ENCODE measurements at regions not wholly inside any gene's neighbourhood (a gene's known extent, or its start where the extent isn't known, plus 50 kb on each side); places are given as distances from the start of the nearest gene placed in this dataset.

DNA sequence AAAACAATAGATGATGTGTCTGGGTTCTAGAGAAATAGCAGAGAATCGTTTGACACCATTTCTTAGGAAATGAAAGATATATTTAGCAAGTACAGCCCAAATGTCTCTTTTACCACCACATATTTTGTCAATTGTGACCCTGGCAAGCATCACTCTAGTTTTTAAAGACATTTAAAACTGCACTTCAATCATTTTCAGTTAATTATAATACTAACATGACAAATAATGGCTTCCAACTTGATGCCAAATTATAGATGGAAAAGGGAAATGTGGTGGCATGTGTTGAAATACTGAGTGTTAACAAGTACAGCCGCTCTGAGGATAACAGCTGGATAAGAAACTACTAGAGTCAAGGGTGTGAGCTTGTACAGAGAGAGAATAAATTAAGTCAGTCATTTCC is 648.9 kb downstream of the FRK start:
- H3K4me1 Mint-ChIP-seq (ENCODE audit: insufficient read depth, unreplicated experiment) = no peaks in the 10 kb centered on the region

DNA sequence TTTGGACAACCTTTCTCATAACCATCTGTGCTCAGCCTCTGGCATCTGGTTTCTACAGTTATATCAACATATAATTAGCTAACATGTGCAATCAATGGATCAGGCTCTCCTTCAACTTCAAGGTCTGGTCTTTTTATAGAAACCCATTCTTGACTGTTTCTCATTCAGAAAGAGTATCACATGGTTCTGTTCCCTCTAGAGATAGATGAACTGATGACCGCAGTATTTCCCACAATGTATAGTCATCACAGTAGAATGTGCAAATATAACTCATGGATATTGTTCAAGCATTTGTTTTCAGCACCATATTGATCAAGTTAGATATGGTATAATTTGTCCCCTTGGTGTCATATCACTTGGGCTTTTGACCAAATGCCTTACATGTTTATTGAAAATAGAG is 656.2 kb downstream of the FRK start:
- Mint-ChIP-seq H3K9me3 (ENCODE audit: unreplicated experiment) (peaks cover 6% of the 10 kb centered on the region), H3K27ac (ENCODE audit: low read depth, unreplicated experiment) (no peak overlapping the region), H3K4me3 (ENCODE audit: unreplicated experiment) (no peak overlapping the region), H3K36me3 (ENCODE audit: insufficient read depth, unreplicated experiment) (no peaks in the 10 kb centered on the region), H3K27me3 (ENCODE audit: insufficient read depth, unreplicated experiment) (no peaks in the 10 kb centered on the region), H3K4me1 (ENCODE audit: insufficient read depth, unreplicated experiment) (no peaks in the 10 kb centered on the region)
- intact Hi-C loops (cut with micrococcal nuclease) = no loop called here
- DNase-seq (ENCODE audit: unreplicated experiment) = no peak
- no TSS peak for BruUV-seq (replicated peaks)
- TF ChIP-seq, protein P1, sequence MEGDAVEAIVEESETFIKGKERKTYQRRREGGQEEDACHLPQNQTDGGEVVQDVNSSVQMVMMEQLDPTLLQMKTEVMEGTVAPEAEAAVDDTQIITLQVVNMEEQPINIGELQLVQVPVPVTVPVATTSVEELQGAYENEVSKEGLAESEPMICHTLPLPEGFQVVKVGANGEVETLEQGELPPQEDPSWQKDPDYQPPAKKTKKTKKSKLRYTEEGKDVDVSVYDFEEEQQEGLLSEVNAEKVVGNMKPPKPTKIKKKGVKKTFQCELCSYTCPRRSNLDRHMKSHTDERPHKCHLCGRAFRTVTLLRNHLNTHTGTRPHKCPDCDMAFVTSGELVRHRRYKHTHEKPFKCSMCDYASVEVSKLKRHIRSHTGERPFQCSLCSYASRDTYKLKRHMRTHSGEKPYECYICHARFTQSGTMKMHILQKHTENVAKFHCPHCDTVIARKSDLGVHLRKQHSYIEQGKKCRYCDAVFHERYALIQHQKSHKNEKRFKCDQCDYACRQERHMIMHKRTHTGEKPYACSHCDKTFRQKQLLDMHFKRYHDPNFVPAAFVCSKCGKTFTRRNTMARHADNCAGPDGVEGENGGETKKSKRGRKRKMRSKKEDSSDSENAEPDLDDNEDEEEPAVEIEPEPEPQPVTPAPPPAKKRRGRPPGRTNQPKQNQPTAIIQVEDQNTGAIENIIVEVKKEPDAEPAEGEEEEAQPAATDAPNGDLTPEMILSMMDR (IDR thresholded peaks at IDR 0.05; ENCODE audit: unreplicated experiment) = no peak
- CTCF ChIA-PET = no interaction called here
- POLR2A ChIA-PET = no interaction called here

More for the DNA sequence above, 648.9 kb downstream of the FRK start:
- intact Hi-C loops (cut with micrococcal nuclease) = no loop called here
- Mint-ChIP-seq H3K27me3 (ENCODE audit: insufficient read depth, unreplicated experiment) (no peaks in the 10 kb centered on the region), H3K4me3 (ENCODE audit: unreplicated experiment) (no peak overlapping the region), H3K36me3 (ENCODE audit: insufficient read depth, unreplicated experiment) (no peaks in the 10 kb centered on the region), H3K9me3 (ENCODE audit: unreplicated experiment) (no peaks in the 10 kb centered on the region), H3K27ac (ENCODE audit: low read depth, unreplicated experiment) (no peak overlapping the region)
- ChIA-PET CTCF (no interaction called here), POLR2A (no interaction called here)
- TF ChIP-seq, protein P1 (IDR thresholded peaks at IDR 0.05; ENCODE audit: unreplicated experiment) = no peak
- no peak for DNase-seq (ENCODE audit: unreplicated experiment)
- BruUV-seq (replicated peaks) = no TSS peak

DNA sequence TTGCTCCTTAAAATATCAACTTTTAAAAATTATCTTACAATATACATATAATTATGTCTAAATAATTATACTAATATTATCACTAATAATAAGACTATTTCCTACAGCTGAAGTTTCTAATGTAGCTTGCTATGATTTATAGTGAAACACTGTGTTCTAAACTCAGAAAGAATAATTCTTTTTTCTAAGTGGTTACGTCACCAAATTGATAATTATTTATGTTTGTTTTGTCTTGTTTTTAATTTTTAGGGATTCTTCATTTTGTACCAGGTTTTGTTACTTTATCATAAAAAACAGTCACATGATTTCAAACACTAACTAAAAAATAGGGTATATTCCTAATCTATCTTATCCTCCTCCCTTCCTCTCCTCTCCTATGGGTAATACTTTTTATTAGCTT is 662.1 kb downstream of the FRK start:
- no TSS peak for BruUV-seq (replicated peaks)
- Mint-ChIP-seq H3K27me3 (ENCODE audit: insufficient read depth, unreplicated experiment) (no peaks in the 10 kb centered on the region), H3K4me1 (ENCODE audit: insufficient read depth, unreplicated experiment) (no peaks in the 10 kb centered on the region), H3K27ac (ENCODE audit: low read depth, unreplicated experiment) (no peak overlapping the region), H3K4me3 (ENCODE audit: unreplicated experiment) (no peak overlapping the region), H3K36me3 (ENCODE audit: insufficient read depth, unreplicated experiment) (no peaks in the 10 kb centered on the region), H3K9me3 (ENCODE audit: unreplicated experiment) (peaks cover 6% of the 10 kb centered on the region)
- CTCF ChIA-PET = no interaction called here
- POLR2A ChIA-PET = no interaction called here
- TF ChIP-seq, protein P1 (IDR thresholded peaks at IDR 0.05; ENCODE audit: unreplicated experiment) = no peak
- DNase-seq (ENCODE audit: unreplicated experiment) = no peak
- intact Hi-C loops (cut with micrococcal nuclease) = no loop called here

DNA sequence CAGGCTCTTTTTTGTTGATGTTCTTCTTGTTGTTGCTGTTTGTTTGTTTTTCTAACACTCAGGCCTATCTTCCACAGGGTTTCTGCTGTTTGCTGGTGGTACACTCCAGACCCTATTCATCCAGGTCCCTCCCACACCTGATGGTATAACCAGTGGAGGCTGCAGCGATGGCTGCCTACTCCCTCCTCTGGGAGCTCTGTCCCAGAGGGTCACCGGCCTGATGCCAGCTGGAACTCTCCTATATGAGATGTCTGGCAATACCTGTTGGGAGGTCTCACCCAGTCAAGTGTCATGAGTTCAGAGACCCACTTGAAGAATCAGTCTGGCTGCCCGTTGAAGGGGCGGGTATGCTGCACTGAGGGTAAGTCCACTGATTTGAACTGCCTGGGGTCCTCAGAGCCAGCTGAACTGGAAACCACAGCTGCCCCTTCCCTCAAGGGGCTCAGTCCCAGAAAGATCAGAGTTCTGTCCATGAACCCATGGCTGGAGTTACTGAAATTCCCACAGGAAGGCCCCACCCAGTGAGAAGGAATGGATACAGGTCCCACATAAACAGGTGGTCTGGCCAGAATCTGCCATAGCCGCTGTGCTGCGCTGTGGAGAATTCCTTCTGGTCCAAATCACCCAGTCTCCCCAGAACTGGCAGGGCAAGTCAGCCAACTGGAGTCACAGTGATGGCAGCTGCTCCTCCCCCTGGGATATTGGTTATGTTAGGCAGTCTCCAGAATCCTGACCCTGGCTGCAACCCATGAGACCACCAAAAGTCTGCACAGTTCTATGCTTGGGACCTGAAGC is 664.4 kb downstream of the FRK start:
- Mint-ChIP-seq H3K36me3 (ENCODE audit: insufficient read depth, unreplicated experiment) (no peaks in the 10 kb centered on the region), H3K9me3 (ENCODE audit: unreplicated experiment) (peaks cover 15% of the 10 kb centered on the region), H3K27me3 (ENCODE audit: insufficient read depth, unreplicated experiment) (no peaks in the 10 kb centered on the region), H3K4me1 (ENCODE audit: insufficient read depth, unreplicated experiment) (no peaks in the 10 kb centered on the region), H3K4me3 (ENCODE audit: unreplicated experiment) (no peak overlapping the region), H3K27ac (ENCODE audit: low read depth, unreplicated experiment) (no peak overlapping the region)
- intact Hi-C loops (cut with micrococcal nuclease) = no loop called here
- DNase-seq (ENCODE audit: unreplicated experiment) = no peak
- no TSS peak for BruUV-seq (replicated peaks)
- POLR2A ChIA-PET = no interaction called here
- CTCF ChIA-PET = no interaction called here
- TF ChIP-seq, protein P1 (IDR thresholded peaks at IDR 0.05; ENCODE audit: unreplicated experiment) = no peak

Measured in MCF 10A (cell line).